ENCODE measurements at regions not wholly inside any gene's neighbourhood (a gene's known extent, or its start where the extent isn't known, plus 50 kb on each side); places are given as distances from the start of the nearest gene placed in this dataset.
"Not testable (repeated sequence)": the region's sequence is repeated elsewhere in the genome, so short reads cannot be mapped to it uniquely, and the experiment has no call there.

- ChIA-PET CTCF (no interaction called here), POLR2A (no interaction called here)
These were observed 198.7 kb upstream of the VSTM2A start for GRCh38 chr7:54343511-54343910.

GRCh38 chr7:54345746-54346145 lies 196.4 kb upstream of the VSTM2A start:
- CTCF ChIA-PET = no interaction called here
- POLR2A ChIA-PET = no interaction called here

- ChIA-PET CTCF (no interaction called here), POLR2A (no interaction called here)
These were observed 192.9 kb upstream of the VSTM2A start for GRCh38 chr7:54349229-54349628.

GRCh38 chr7:54354436-54354835 lies 187.7 kb upstream of the VSTM2A start:
- POLR2A ChIA-PET = no interaction called here
- CTCF ChIA-PET = no interaction called here

GRCh38 chr7:54355842-54356241 lies 186.3 kb upstream of the VSTM2A start:
- POLR2A ChIA-PET = no interaction called here
- CTCF ChIA-PET = no interaction called here

- POLR2A ChIA-PET = no interaction called here
- CTCF ChIA-PET = no interaction called here
These were observed 181.9 kb upstream of the VSTM2A start for GRCh38 chr7:54360075-54360840.

GRCh38 chr7:54390565-54390964 lies 151.6 kb upstream of the VSTM2A start:
- ChIA-PET CTCF (no interaction called here), POLR2A (no interaction called here)

GRCh38 chr7:54392935-54393334 lies 149.2 kb upstream of the VSTM2A start:
- POLR2A ChIA-PET = no interaction called here
- CTCF ChIA-PET = no interaction called here

- CTCF ChIA-PET = no interaction called here
- POLR2A ChIA-PET = no interaction called here
These were observed 147.3 kb upstream of the VSTM2A start for GRCh38 chr7:54394834-54395233.

GRCh38 chr7:54397836-54398612 lies 144.2 kb upstream of the VSTM2A start:
- POLR2A ChIA-PET = no interaction called here
- CTCF ChIA-PET = interaction anchor here (0.6 kb wide), 1 partner anchor 403 kb away, joined by 3 read pairs; no protein-coding TSS in a partner anchor

- CTCF ChIA-PET = no interaction called here
These were observed 143.3 kb upstream of the VSTM2A start for GRCh38 chr7:54398863-54399262.

GRCh38 chr7:54409917-54410316 lies 132.3 kb upstream of the VSTM2A start:
- POLR2A ChIA-PET = no interaction called here

More at GRCh38 chr7:54398863-54399262, 143.3 kb upstream of the VSTM2A start:
- POLR2A ChIA-PET = no interaction called here

GRCh38 chr7:54416678-54417077 lies 125.5 kb upstream of the VSTM2A start:
- CTCF ChIA-PET = no interaction called here

More at GRCh38 chr7:54409917-54410316, 132.3 kb upstream of the VSTM2A start:
- CTCF ChIA-PET = no interaction called here

GRCh38 chr7:54419209-54419608 lies 123.0 kb upstream of the VSTM2A start:
- ChIA-PET CTCF (no interaction called here), POLR2A (no interaction called here)

More at GRCh38 chr7:54416678-54417077, 125.5 kb upstream of the VSTM2A start:
- POLR2A ChIA-PET = no interaction called here

- ChIA-PET POLR2A (no interaction called here), CTCF (no interaction called here)
These were observed 115.8 kb upstream of the VSTM2A start for GRCh38 chr7:54426406-54426805.

GRCh38 chr7:54429111-54429510 lies 113.1 kb upstream of the VSTM2A start:
- POLR2A ChIA-PET = no interaction called here
- CTCF ChIA-PET = no interaction called here

GRCh38 chr7:54439391-54439790 lies 102.8 kb upstream of the VSTM2A start:
- ChIA-PET POLR2A (no interaction called here), CTCF (no interaction called here)

- POLR2A ChIA-PET, CTCF ChIA-PET: not testable (repeated sequence)
These were observed 98.0 kb upstream of the VSTM2A start for GRCh38 chr7:54444046-54444686.

- POLR2A ChIA-PET = not testable (repeated sequence)
These were observed 89.0 kb upstream of the VSTM2A start for GRCh38 chr7:54453168-54453567.

GRCh38 chr7:54454700-54455099 lies 87.5 kb upstream of the VSTM2A start:
- CTCF ChIA-PET, POLR2A ChIA-PET: not testable (repeated sequence)

More at GRCh38 chr7:54453168-54453567, 89.0 kb upstream of the VSTM2A start:
- CTCF ChIA-PET = not testable (repeated sequence)

GRCh38 chr7:54465095-54465494 lies 77.1 kb upstream of the VSTM2A start:
- POLR2A ChIA-PET = no interaction called here
- CTCF ChIA-PET = no interaction called here

Data from activated CD8-positive, alpha-beta memory T cell treated with anti-CD3 and anti-CD28 coated beads for 36 hours (primary cell).